A549 (cell line): ENCODE measurements at regions not wholly inside any gene's neighbourhood (a gene's known extent, or its start where the extent isn't known, plus 50 kb on each side); places are given as distances from the start of the nearest gene placed in this dataset.

Source experiments
- ATAC-seq, 2 experiments: fragments of 200-7000 bp in 1 of 2; fragments of >200 bp in 1 of 2; cut with Nextera tagmentation in 1 of 2; cut with Tn5 transposase in 1 of 2; 3 replicates each; pipeline versions ENCODE4 v1.8.0 to v1.9.1; 2018 to 2020; ENCODE audit warnings: mild to moderate bottlenecking in 1 of 2, moderate library complexity in 1 of 2
- CTCF ChIA-PET: fragments of 300-600 bp; sonication (Branson Sonifier 250); formaldehyde crosslinking; extraction: SDS; loops from one replicate; lab custom pipeline; 2021; ENCODE audit warnings: antibody characterized with exemption, inconsistent platforms; lab: Yijun Ruan, JAX
- POLR2A ChIA-PET: fragments of 350-600 bp; formaldehyde crosslinking; extraction: SDS; loops from one replicate; lab custom pipeline; 2021; ENCODE audit warnings: antibody characterized with exemption, inconsistent platforms; lab: Yijun Ruan, JAX
- DNase-seq, 2 experiments: peaks; one replicate each; pipeline versions ENCODE4 v3.0.0 to v3.0.0-alpha.2; 2011 to 2016; ENCODE audit warnings: low read depth in 1 of 2, low spot score in 1 of 2
- FAIRE-seq: peaks from 2 replicates; lab custom pipeline; 2011; peaks lifted over from hg19 to GRCh38; lab: Jason Lieb, UNC
- H3K27ac ChIP-seq, 2 experiments: fragments of >200 bp; sonication (Bioruptor Twin); formaldehyde crosslinking; 3 replicates each; pipeline ENCODE4 v1.5.1; 2016 to 2017
- H3K4me1 ChIP-seq: fragments of >200 bp; sonication (Bioruptor Twin); formaldehyde crosslinking; 3 replicates; pipeline ENCODE4 v1.6.1; 2016
- H3K4me2 ChIP-seq: fragments of >200 bp; sonication (Bioruptor Twin); formaldehyde crosslinking; 3 replicates; pipeline ENCODE4 v1.6.1; 2016
- H3K4me3 ChIP-seq: fragments of >200 bp; sonication (Bioruptor Twin); formaldehyde crosslinking; 3 replicates; pipeline ENCODE4 v1.5.1; 2016
- H3K9me3 ChIP-seq: fragments of >200 bp; sonication (Bioruptor Twin); formaldehyde crosslinking; 3 replicates; pipeline ENCODE4 v1.6.1; 2016
- BHLHE40 ChIP-seq: IDR thresholded peaks from 2 replicates; pipeline ENCODE4 v1.6.1; 2012; ENCODE audit warnings: low read depth, low read length, inconsistent platforms
- CBX8 ChIP-seq: fragments of 200-600 bp; sonication (generic); IDR thresholded peaks from 2 replicates; pipeline ENCODE4 v1.6.1; 2016
- CEBPB ChIP-seq, 2 experiments: fragments of >200 bp in 1 of 2; sonication (Bioruptor Twin) in 1 of 2; formaldehyde crosslinking in 1 of 2; IDR thresholded peaks; 2 replicates each; pipeline ENCODE4 v1.6.1; 2012 to 2016
- CHD2 ChIP-seq: fragments of 150-350 bp; IDR thresholded peaks from 2 replicates; pipeline ENCODE4 v1.6.1; 2014; ENCODE audit warnings: low read length; ENCODE audit not compliant: partially characterized antibody
- CHD4 ChIP-seq: fragments of 200-600 bp; sonication (generic); IDR thresholded peaks from 2 replicates; pipeline ENCODE4 v1.6.1; 2016; ENCODE audit warnings: antibody characterized with exemption, mild to moderate bottlenecking, borderline replicate concordance
- CTCF ChIP-seq: fragments of >200 bp; sonication (Bioruptor Twin); formaldehyde crosslinking; IDR thresholded peaks from 3 replicates; pipeline ENCODE4 v1.5.1; 2016
- EHMT2 ChIP-seq: fragments of 200-600 bp; sonication (generic); IDR thresholded peaks from 2 replicates; pipeline ENCODE4 v1.6.1; 2016; ENCODE audit warnings: antibody characterized with exemption, low read depth, mild to moderate bottlenecking, moderate library complexity
- FOSL2 ChIP-seq, 2 experiments: fragments of 450-650 bp in 1 of 2; fragments of >200 bp in 1 of 2; sonication (Bioruptor Twin) in 1 of 2; formaldehyde crosslinking; IDR thresholded peaks; 2 replicates each; pipeline versions ENCODE4 v1.5.0 to v1.6.1; 2016 to 2020; ENCODE audit warnings: mild to moderate bottlenecking in 1 of 2, moderate library complexity in 1 of 2
- HES2 ChIP-seq: fragments of >200 bp; sonication (Bioruptor Twin); formaldehyde crosslinking; IDR thresholded peaks from 2 replicates; pipeline ENCODE4 v1.6.1; 2016
- HOXA7 ChIP-seq: fragments of 250-450 bp; sonication (Bioruptor Pico); IDR thresholded peaks from 2 replicates; pipeline ENCODE4 v1.5.0; 2020; ENCODE audit warnings: mild to moderate bottlenecking, moderate library complexity
- HOXB13 ChIP-seq: fragments of 250-450 bp; sonication (Bioruptor Pico); IDR thresholded peaks from 2 replicates; pipeline ENCODE4 v1.5.0; 2020; ENCODE audit warnings: low read depth, mild to moderate bottlenecking, moderate library complexity
- HOXB5 ChIP-seq: fragments of 250-450 bp; sonication (Bioruptor Pico); IDR thresholded peaks from 2 replicates; pipeline ENCODE4 v1.5.0; 2020; ENCODE audit warnings: mild to moderate bottlenecking, moderate library complexity
- MYC ChIP-seq: IDR thresholded peaks from 2 replicates; pipeline ENCODE4 v1.6.1; 2012; ENCODE audit warnings: mild to moderate bottlenecking, inconsistent platforms, low read length, improper control_type of control experiment, borderline replicate concordance
- NPAS2 ChIP-seq: fragments of 250-450 bp; sonication (Bioruptor Pico); IDR thresholded peaks from 2 replicates; pipeline ENCODE4 v1.8.0; 2022; ENCODE audit warnings: mild to moderate bottlenecking, moderate library complexity, borderline replicate concordance
- NR3C1 ChIP-seq: fragments of >200 bp; sonication (Bioruptor Twin); formaldehyde crosslinking; IDR thresholded peaks from 3 replicates; pipeline ENCODE4 v1.6.1; 2017
- RAD21 ChIP-seq, 2 experiments: fragments of >200 bp in 1 of 2; sonication (Bioruptor Twin) in 1 of 2; formaldehyde crosslinking in 1 of 2; IDR thresholded peaks in 1 of 2; conservative IDR thresholded peaks in 1 of 2; 2 replicates in 1 of 2; 3 replicates in 1 of 2; pipeline ENCODE4 v1.6.1; 2012 to 2018; ENCODE audit warnings: inconsistent platforms in 1 of 2
- RARB ChIP-seq: fragments of 250-450 bp; sonication (Bioruptor Pico); IDR thresholded peaks from 2 replicates; pipeline ENCODE4 v1.8.0; 2021; ENCODE audit warnings: mild to moderate bottlenecking, moderate library complexity
- SMC3 ChIP-seq: fragments of >200 bp; sonication (Bioruptor Twin); formaldehyde crosslinking; IDR thresholded peaks from 3 replicates; pipeline ENCODE4 v1.6.1; 2018; ENCODE audit warnings: inconsistent platforms
- SREBF2 ChIP-seq: fragments of 450-650 bp; IDR thresholded peaks from 2 replicates; pipeline ENCODE4 v1.6.1; 2014; ENCODE audit warnings: mild to moderate bottlenecking, moderate library complexity
- ZFP36 ChIP-seq: fragments of 450-650 bp; IDR thresholded peaks from 2 replicates; pipeline ENCODE4 v1.6.1; 2014; ENCODE audit warnings: borderline replicate concordance; ENCODE audit not compliant: partially characterized antibody
- WGBS: methylation state at CpG from one replicate; pipeline ENCODE4 v1.1.6; 2017; ENCODE audit errors: missing lambda C conversion rate; 5-methylcytosine and 5-hydroxymethylcytosine counted together

GRCh38 chr2:145753041-145753608 lies 1233.2 kb upstream of the ZEB2 start:
- 60% methylated on average over 6 of the region's 6 CpGs for WGBS
- FAIRE-seq, result no peak
- TF ChIP-seq HOXA7 (CRISPR knock-in tag), result no peak
- no peak for TF ChIP-seq HOXB5
- TF ChIP-seq CHD2, result no peak
- TF ChIP-seq CEBPB (IDR thresholded peaks at IDR 0.05), result no peak
- no peak for TF ChIP-seq CBX8
- no peak for TF ChIP-seq EHMT2
- TF ChIP-seq RAD21 (conservative IDR thresholded peaks at IDR 0.05 in 1 of 2, IDR thresholded peaks at IDR 0.05 in 1 of 2), result no peak
- TF ChIP-seq ZFP36, result no peak
- DNase-seq, result no peak
- H3K9me3 ChIP-seq, result no peaks in the 10 kb centered on the region
- POLR2A ChIA-PET, result no interaction called here
- H3K4me3 ChIP-seq, result no peak overlapping the region
- 0 out of 3 replicates have a peak, but pooled peaks cover 17% of the 10 kb centered on the region for H3K4me1 ChIP-seq
- no peak overlapping the region for H3K4me2 ChIP-seq
- H3K27ac ChIP-seq, result no peak overlapping the region
- CTCF ChIA-PET, result interaction anchor here (0.5 to 2.3 kb wide), 13 partner anchors 8 to 1940 kb away, joined by 3 to 11 read pairs (median 3); no protein-coding TSS in a partner anchor
- no peak for ATAC-seq

GRCh38 chr2:145752091-145752806 lies 1232.3 kb upstream of the ZEB2 start:
- ChIA-PET CTCF (interaction anchor here (0.5 to 2.3 kb wide), 12 partner anchors 9 to 1609 kb away, joined by 3 to 11 read pairs (median 3); no protein-coding TSS in a partner anchor), POLR2A (no interaction called here)
- 0 out of 3 replicates have a peak, but pooled peaks cover 11% of the 10 kb centered on the region for H3K4me1 ChIP-seq
- H3K27ac ChIP-seq, result no peak overlapping the region; a peak in 1 of 6 replicates
- ATAC-seq, result peak; percentile 73 to 83; a peak in 5 of 6 replicates
- peak; percentile 3 to 64 for DNase-seq
- H3K4me3 ChIP-seq, result no peak overlapping the region
- WGBS, result 47% methylated on average over 5 of the region's 5 CpGs
- TF ChIP-seq CTCF (peak; percentile 75), CEBPB (IDR thresholded peaks at IDR 0.05) (peak in 1 of 2 experiments; percentile 59; a peak in 1 of 4 replicates), HES2 (no peak), RARB (CRISPR knock-in tag) (no peak), SMC3 (peak; percentile 63), RAD21 (conservative IDR thresholded peaks at IDR 0.05 in 1 of 2, IDR thresholded peaks at IDR 0.05 in 1 of 2) (peak; percentile 77 to 80)
- TF ChIP-seq, all 56 proteins: peak for 4
- no peak for FAIRE-seq
- H3K9me3 ChIP-seq, result no peaks in the 10 kb centered on the region
- no peak overlapping the region for H3K4me2 ChIP-seq

- 63% methylated on average over 6 of the region's 6 CpGs for WGBS
- Histone ChIP-seq H3K27ac (no peak overlapping the region; a peak in 1 of 6 replicates), H3K4me3 (no peak overlapping the region), H3K4me1 (0 out of 3 replicates have a peak, but pooled peaks cover 11% of the 10 kb centered on the region), H3K4me2 (no peak overlapping the region), H3K9me3 (no peaks in the 10 kb centered on the region)
- TF ChIP-seq HES2 (no peak), CHD4 (no peak), FOSL2 (IDR thresholded peaks at IDR 0.05) (no peak), FOSL2 (CRISPR knock-in tag; IDR thresholded peaks at IDR 0.05) (no peak), NR3C1 (no peak), RAD21 (conservative IDR thresholded peaks at IDR 0.05 in 1 of 2, IDR thresholded peaks at IDR 0.05 in 1 of 2) (no peak), NPAS2 (CRISPR knock-in tag) (no peak), HOXA7 (CRISPR knock-in tag) (no peak), SREBF2 (no peak), HOXB13 (CRISPR knock-in tag) (no peak), MYC (no peak), BHLHE40 (no peak)
- POLR2A ChIA-PET, result no interaction called here
- CTCF ChIA-PET, result interaction anchor here (0.7 to 2.3 kb wide), 2 partner anchors 9 to 13 kb away, joined by 3 to 11 read pairs; no protein-coding TSS in a partner anchor
- DNase-seq (no peak), ATAC-seq (no peak), FAIRE-seq (no peak)
Observed at GRCh38 chr2:145751629-145752028, 1231.7 kb upstream of the ZEB2 start.
